ENCODE measurements at regions not wholly inside any gene's neighbourhood (a gene's known extent, or its start where the extent isn't known, plus 50 kb on each side); places are given as distances from the start of the nearest gene placed in this dataset.

DNA sequence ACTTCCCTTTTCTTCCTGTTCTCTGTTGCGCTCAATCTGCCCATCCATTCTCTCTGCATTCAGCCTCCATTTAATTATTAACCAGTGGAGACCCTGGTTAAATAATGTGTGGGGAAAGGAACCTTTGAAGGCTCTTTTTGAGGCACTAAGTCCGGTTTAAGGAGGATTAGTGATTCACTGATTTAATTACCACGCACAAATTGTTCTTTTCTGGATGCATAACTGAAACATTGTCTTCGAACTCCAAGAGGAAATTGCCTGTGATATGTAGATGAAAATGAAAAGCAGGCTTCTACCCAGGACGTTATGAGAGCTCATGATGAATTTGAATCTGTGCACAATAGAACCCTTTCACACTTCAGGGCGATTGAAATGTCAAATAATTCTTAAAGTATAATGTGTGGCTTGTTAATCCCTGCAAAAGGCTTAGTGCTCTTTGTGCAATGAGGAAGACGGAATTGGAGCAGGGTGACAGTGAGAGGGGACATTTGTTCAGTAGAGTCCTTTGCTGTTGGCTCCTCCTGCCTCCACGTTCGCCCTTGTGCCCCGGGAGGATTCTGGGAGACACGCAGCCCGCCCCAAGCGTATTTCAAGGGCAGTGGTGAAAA, 51.1 kb upstream of the ZNF236 start:
- Histone ChIP-seq H3K4me1 (ENCODE audit: control insufficient read depth, insufficient read depth, low read length) (no peaks in the 10 kb centered on the region), H3K27me3 (ENCODE audit: control insufficient read depth, insufficient read depth, low read length) (no peaks in the 10 kb centered on the region), H3K36me3 (ENCODE audit: control insufficient read depth, insufficient read depth, low read length) (no peaks in the 10 kb centered on the region), H3K9ac (ENCODE audit: low read depth, low read length) (no peak overlapping the region), H3K4me3 (ENCODE audit: low read depth, low read length) (no peak overlapping the region), H3K27ac (ENCODE audit: low read depth, low read length) (no peak overlapping the region), H3K9me3 (ENCODE audit: control insufficient read depth, insufficient read depth, low read length) (no peaks in the 10 kb centered on the region)

DNA sequence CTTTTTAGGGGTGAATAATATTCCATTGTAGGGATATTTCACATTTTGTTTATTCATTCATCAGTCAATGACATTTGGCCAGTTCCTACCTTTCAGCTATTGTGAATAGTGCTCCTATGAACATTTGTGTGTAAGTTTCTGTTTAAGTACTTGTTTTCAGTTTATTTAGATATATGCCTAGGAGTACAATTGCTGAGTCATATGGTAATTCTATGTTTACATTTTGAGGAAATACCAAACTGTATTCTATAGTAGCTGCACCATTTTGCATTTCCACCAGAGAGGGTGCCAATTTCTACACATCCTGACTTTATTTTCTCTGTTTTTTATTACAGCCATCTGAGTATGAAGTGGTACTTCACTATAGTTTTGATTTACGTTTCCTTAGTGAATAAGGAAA, 54.4 kb upstream of the ZNF236 start:
- Histone ChIP-seq H3K4me3 (ENCODE audit: low read depth, low read length) (no peak overlapping the region), H3K36me3 (ENCODE audit: control insufficient read depth, insufficient read depth, low read length) (no peaks in the 10 kb centered on the region), H3K4me1 (ENCODE audit: control insufficient read depth, insufficient read depth, low read length) (no peaks in the 10 kb centered on the region), H3K9me3 (ENCODE audit: control insufficient read depth, insufficient read depth, low read length) (no peaks in the 10 kb centered on the region), H3K27ac (ENCODE audit: low read depth, low read length) (no peak overlapping the region), H3K9ac (ENCODE audit: low read depth, low read length) (no peak overlapping the region), H3K27me3 (ENCODE audit: control insufficient read depth, insufficient read depth, low read length) (no peaks in the 10 kb centered on the region)

DNA sequence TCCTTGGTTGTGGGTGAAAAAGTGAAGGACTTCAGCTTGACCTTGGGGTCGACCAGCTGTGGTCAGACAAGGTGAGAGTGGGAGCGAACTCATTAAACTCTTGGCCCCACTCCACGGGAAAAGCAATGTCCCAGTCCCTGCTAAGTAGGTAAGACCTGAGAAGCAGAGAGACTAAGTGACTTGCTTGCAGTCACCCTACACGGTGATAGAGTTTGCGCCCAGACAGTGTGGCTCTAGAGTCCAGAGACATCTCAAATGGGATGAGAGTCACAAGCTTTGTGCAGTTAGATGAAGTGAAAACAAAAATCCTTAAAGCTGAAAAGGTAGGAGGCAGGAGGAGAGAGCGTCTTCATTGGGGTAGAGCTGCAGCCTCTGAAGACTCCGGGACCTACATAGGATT, 55.9 kb upstream of the ZNF236 start:
- H3K9me3 ChIP-seq (ENCODE audit: control insufficient read depth, insufficient read depth, low read length), result no peaks in the 10 kb centered on the region
- no peaks in the 10 kb centered on the region for H3K4me1 ChIP-seq (ENCODE audit: control insufficient read depth, insufficient read depth, low read length)
- no peaks in the 10 kb centered on the region for H3K36me3 ChIP-seq (ENCODE audit: control insufficient read depth, insufficient read depth, low read length)
- no peaks in the 10 kb centered on the region for H3K27me3 ChIP-seq (ENCODE audit: control insufficient read depth, insufficient read depth, low read length)
- no peak overlapping the region for H3K27ac ChIP-seq (ENCODE audit: low read depth, low read length)
- no peak overlapping the region for H3K4me3 ChIP-seq (ENCODE audit: low read depth, low read length)
- no peak overlapping the region for H3K9ac ChIP-seq (ENCODE audit: low read depth, low read length)

DNA sequence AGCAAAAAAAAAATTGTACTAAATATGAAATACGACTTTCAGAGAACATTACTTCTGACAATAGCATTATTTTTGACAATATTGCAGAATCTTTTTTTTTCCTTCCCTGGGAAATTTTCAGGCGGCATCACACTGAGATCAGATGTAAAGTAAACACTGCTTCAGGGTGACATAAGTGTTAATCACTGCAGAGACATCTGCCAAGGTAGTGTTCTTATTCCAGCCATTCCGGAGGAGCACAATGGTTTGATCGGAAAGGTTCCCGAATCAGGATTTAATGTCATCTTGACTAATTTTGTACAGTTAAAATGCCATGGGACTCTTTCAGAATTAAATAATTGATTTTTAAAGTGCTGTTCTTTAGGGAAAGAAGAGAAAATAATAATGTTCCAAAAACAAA, 56.7 kb upstream of the ZNF236 start:
- Histone ChIP-seq H3K4me3 (ENCODE audit: low read depth, low read length) (no peak overlapping the region), H3K4me1 (ENCODE audit: control insufficient read depth, insufficient read depth, low read length) (no peaks in the 10 kb centered on the region), H3K36me3 (ENCODE audit: control insufficient read depth, insufficient read depth, low read length) (no peaks in the 10 kb centered on the region), H3K27ac (ENCODE audit: low read depth, low read length) (no peak overlapping the region), H3K9ac (ENCODE audit: low read depth, low read length) (no peak overlapping the region), H3K9me3 (ENCODE audit: control insufficient read depth, insufficient read depth, low read length) (no peaks in the 10 kb centered on the region), H3K27me3 (ENCODE audit: control insufficient read depth, insufficient read depth, low read length) (no peaks in the 10 kb centered on the region)

DNA sequence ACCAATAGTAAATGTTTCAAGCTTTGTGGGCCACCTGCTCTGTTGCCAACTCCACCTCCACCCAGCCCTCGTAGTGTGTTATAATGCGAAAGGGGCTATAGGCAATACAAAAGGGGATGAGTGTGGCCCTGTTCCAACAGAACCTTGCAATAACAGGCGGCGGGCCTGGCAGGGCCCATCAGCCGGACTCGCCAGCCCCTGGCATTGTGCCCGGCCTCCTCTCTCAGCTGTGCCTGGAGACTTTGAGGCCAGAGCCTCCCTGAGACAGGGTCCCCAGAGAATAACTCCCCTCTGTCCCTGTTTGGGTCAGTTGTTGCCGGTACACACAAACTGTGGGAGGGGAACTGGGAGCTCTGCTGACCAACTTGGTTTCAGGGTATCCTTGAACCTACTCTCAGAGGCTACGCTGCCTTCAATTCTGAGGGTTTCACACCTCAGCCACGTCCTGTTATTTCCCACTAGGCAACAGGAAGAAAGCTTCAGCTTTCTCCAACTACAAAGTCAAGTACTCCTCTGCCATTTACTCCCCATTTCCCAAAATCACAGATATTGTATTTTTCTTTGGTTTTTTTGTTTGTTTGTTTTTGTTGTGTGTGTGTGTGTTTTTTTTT, 58.0 kb upstream of the ZNF236 start:
- Histone ChIP-seq H3K36me3 (ENCODE audit: control insufficient read depth, insufficient read depth, low read length) (no peaks in the 10 kb centered on the region), H3K4me3 (ENCODE audit: low read depth, low read length) (no peak overlapping the region), H3K9ac (ENCODE audit: low read depth, low read length) (no peak overlapping the region), H3K4me1 (ENCODE audit: control insufficient read depth, insufficient read depth, low read length) (no peaks in the 10 kb centered on the region), H3K9me3 (ENCODE audit: control insufficient read depth, insufficient read depth, low read length) (no peaks in the 10 kb centered on the region), H3K27ac (ENCODE audit: low read depth, low read length) (no peak overlapping the region), H3K27me3 (ENCODE audit: control insufficient read depth, insufficient read depth, low read length) (no peaks in the 10 kb centered on the region)

DNA sequence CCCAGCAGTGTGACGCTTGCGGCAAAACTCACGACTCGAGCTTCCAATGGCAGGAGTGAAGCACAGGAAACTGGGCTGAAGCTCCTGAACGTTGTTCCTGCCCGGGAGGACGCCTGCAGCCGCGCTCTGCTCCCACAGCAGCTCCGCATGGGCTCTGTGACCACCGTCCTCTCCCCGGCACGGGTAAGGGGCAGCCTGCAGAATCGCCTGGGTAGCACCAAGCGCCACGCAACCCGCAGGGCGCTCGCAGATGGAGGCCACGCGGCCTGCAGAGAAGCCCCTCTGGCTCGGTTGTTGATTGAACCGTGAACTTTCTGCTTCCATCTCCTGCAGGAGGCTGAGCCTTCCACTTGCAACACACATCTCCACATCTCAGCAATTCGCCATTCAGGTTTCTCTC, 63.3 kb upstream of the ZNF236 start:
- Histone ChIP-seq H3K9me3 (ENCODE audit: control insufficient read depth, insufficient read depth, low read length) (no peaks in the 10 kb centered on the region), H3K27me3 (ENCODE audit: control insufficient read depth, insufficient read depth, low read length) (no peaks in the 10 kb centered on the region), H3K36me3 (ENCODE audit: control insufficient read depth, insufficient read depth, low read length) (no peaks in the 10 kb centered on the region), H3K9ac (ENCODE audit: low read depth, low read length) (no peak overlapping the region), H3K4me3 (ENCODE audit: low read depth, low read length) (no peak overlapping the region), H3K4me1 (ENCODE audit: control insufficient read depth, insufficient read depth, low read length) (no peaks in the 10 kb centered on the region), H3K27ac (ENCODE audit: low read depth, low read length) (no peak overlapping the region)

DNA sequence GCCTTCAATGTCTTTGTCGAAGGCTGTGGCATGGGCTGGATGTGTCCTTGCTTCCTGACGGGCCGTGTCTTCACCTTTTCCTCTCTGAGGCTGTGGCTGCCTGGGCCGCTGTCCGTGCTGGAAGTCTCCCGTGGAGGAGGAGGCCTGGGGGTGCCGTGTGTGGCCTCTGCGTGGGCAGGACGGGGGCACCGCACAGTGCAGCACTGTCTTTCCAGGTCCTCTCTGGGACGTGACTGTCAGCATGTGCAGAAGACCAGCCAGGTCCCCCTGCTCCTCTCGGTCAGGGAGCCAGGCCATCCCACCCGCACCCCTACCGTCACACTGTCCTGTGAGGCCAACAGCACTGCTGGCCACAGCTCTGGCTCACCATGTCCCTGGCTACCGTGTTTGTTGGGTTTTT, 64.4 kb upstream of the ZNF236 start:
- H3K36me3 ChIP-seq (ENCODE audit: control insufficient read depth, insufficient read depth, low read length), result no peaks in the 10 kb centered on the region
- no peak overlapping the region for H3K9ac ChIP-seq (ENCODE audit: low read depth, low read length)
- no peaks in the 10 kb centered on the region for H3K9me3 ChIP-seq (ENCODE audit: control insufficient read depth, insufficient read depth, low read length)
- H3K4me1 ChIP-seq (ENCODE audit: control insufficient read depth, insufficient read depth, low read length), result no peaks in the 10 kb centered on the region
- no peak overlapping the region for H3K4me3 ChIP-seq (ENCODE audit: low read depth, low read length)
- H3K27ac ChIP-seq (ENCODE audit: low read depth, low read length), result no peak overlapping the region
- H3K27me3 ChIP-seq (ENCODE audit: control insufficient read depth, insufficient read depth, low read length), result no peaks in the 10 kb centered on the region

DNA sequence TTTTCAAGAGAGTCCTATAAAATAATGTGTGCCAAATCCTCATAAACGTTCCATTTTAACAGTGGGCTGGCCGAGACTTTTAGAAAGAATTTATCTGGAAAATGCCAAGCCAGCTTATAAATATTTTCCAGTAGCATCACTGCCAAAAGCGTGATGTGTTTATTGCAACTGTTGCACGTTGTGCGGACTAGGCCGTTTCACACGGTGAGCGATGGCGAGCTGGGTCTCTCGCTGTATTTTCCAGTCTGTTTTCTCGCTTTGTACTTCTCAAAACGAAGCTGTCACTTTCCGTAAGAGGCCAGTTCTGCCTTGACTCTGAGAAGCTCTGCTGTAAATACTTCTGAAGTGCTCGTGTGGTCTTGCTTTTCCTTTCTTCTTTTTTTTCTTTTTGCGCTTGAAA, 65.0 kb upstream of the ZNF236 start:
- no peaks in the 10 kb centered on the region for H3K4me1 ChIP-seq (ENCODE audit: control insufficient read depth, insufficient read depth, low read length)

DNA sequence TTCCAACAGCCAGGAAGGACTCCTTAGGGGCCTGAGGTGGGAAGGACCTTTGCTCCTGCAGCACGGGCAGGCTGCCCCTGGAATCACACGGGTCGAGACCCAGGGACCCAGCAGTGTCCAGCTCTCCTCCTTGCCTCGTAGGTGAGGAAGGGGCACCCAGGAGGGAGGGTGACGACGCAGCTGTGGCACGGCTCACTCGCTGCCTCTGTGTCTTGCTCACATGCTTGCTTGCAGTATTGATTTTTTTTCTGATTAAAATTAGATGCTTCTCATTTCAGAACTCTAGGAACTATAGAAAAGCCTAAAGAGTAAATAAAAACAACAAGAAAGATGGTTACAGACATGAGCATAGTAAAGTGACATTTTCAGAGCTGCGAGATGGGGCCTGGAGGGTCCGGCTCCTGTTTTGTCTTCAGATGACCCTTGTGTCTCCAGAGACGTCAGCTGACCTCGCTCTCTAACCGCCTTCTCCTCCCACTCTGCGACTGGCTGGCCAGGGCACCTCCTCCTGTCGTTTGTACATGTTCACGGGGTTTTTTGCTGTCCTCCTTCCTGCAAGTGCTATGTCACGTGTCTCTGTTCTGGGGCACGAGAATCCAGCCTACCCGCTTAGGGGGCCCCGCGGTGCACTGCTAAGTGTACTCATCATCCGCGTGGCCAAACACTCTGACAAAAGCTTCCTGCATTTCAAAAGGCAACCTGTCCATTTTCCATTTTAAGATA, 65.7 kb upstream of the ZNF236 start:
- Histone ChIP-seq H3K9ac (ENCODE audit: low read depth, low read length) (no peak overlapping the region), H3K36me3 (ENCODE audit: control insufficient read depth, insufficient read depth, low read length) (no peaks in the 10 kb centered on the region), H3K27ac (ENCODE audit: low read depth, low read length) (no peak overlapping the region), H3K4me1 (ENCODE audit: control insufficient read depth, insufficient read depth, low read length) (no peaks in the 10 kb centered on the region), H3K9me3 (ENCODE audit: control insufficient read depth, insufficient read depth, low read length) (no peaks in the 10 kb centered on the region), H3K27me3 (ENCODE audit: control insufficient read depth, insufficient read depth, low read length) (no peaks in the 10 kb centered on the region), H3K4me3 (ENCODE audit: low read depth, low read length) (no peak overlapping the region)

More for the DNA sequence above, 65.0 kb upstream of the ZNF236 start:
- Histone ChIP-seq H3K9ac (ENCODE audit: low read depth, low read length) (no peak overlapping the region), H3K36me3 (ENCODE audit: control insufficient read depth, insufficient read depth, low read length) (no peaks in the 10 kb centered on the region), H3K27me3 (ENCODE audit: control insufficient read depth, insufficient read depth, low read length) (no peaks in the 10 kb centered on the region), H3K27ac (ENCODE audit: low read depth, low read length) (no peak overlapping the region), H3K4me3 (ENCODE audit: low read depth, low read length) (no peak overlapping the region), H3K9me3 (ENCODE audit: control insufficient read depth, insufficient read depth, low read length) (no peaks in the 10 kb centered on the region)

DNA sequence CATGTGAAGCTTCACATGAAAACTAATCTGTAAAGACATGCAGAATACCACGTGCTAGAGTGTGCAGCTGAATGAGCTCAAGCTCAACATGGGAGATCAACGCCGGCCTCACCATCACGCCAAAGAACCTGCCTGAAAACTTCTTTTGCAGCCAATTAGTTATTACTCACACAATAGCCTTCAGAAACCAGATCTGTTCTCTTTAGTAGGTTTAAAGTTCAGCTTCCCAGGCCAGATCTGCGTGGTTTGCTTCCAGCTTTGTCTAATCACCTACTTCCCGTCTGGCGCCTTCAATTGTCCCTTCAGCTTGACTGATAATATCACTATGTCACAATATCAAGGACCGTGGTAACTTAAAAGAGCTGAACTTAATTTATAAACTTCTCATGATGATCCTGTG, 68.0 kb upstream of the ZNF236 start:
- H3K27ac ChIP-seq (ENCODE audit: low read depth, low read length), result no peak overlapping the region
- no peaks in the 10 kb centered on the region for H3K36me3 ChIP-seq (ENCODE audit: control insufficient read depth, insufficient read depth, low read length)
- H3K4me3 ChIP-seq (ENCODE audit: low read depth, low read length), result no peak overlapping the region
- H3K9ac ChIP-seq (ENCODE audit: low read depth, low read length), result no peak overlapping the region
- no peaks in the 10 kb centered on the region for H3K4me1 ChIP-seq (ENCODE audit: control insufficient read depth, insufficient read depth, low read length)
- H3K27me3 ChIP-seq (ENCODE audit: control insufficient read depth, insufficient read depth, low read length), result no peaks in the 10 kb centered on the region
- H3K9me3 ChIP-seq (ENCODE audit: control insufficient read depth, insufficient read depth, low read length), result peaks cover 20% of the 10 kb centered on the region

DNA sequence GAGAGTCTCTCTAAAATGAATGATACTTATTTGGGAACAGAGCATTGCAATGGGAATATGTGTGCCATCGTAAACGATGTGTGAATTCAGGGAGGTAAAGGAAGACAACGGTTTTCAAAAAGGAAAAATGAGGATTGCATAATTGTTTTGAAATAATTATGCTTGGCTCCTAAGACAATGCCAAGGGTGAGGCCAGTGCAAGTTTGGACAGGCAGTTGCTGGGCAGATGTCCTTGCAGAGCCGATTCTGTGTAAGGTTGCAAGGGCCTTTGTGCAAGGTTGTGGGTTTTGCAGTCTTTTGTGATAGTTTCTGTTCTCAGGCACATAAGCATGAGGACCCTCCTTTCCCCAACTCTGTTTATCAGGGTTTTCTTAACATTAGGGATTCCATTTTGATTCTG, 70.0 kb upstream of the ZNF236 start:
- H3K9me3 ChIP-seq (ENCODE audit: control insufficient read depth, insufficient read depth, low read length), result peaks cover 34% of the 10 kb centered on the region
- H3K36me3 ChIP-seq (ENCODE audit: control insufficient read depth, insufficient read depth, low read length), result no peaks in the 10 kb centered on the region
- no peak overlapping the region for H3K27ac ChIP-seq (ENCODE audit: low read depth, low read length)
- no peaks in the 10 kb centered on the region for H3K4me1 ChIP-seq (ENCODE audit: control insufficient read depth, insufficient read depth, low read length)
- H3K9ac ChIP-seq (ENCODE audit: low read depth, low read length), result no peak overlapping the region
- no peak overlapping the region for H3K4me3 ChIP-seq (ENCODE audit: low read depth, low read length)
- H3K27me3 ChIP-seq (ENCODE audit: control insufficient read depth, insufficient read depth, low read length), result no peaks in the 10 kb centered on the region

All from HUES48 (cell line).